ENCODE measurements at regions not wholly inside any gene's neighbourhood (a gene's known extent, or its start where the extent isn't known, plus 50 kb on each side); places are given as distances from the start of the nearest gene placed in this dataset.

DNA sequence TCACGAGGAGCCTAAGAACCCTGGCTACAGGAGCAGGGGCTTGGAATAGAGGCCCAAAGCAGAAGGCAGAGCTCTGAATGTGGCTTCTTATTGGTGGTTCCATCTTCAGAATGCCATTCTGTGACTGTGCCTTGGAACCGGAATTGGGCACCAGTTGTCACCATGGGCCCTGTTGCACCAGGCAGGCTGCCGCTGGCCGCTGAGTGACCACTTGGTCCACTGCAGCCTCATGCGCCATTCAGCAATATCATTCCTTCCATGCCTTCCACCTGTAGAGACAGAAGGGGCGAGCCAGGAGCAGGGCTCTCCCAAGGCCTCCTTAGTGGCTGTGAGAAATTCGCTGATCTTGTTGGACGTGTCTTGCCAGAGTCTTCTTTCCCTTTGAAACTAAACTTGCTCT is 270.3 kb upstream of the CHD6 start:
- no peak for DNase-seq

GRCh38 chr20:41887500-41887899 is 269.3 kb upstream of the CHD6 start:
- no peak for DNase-seq

DNA sequence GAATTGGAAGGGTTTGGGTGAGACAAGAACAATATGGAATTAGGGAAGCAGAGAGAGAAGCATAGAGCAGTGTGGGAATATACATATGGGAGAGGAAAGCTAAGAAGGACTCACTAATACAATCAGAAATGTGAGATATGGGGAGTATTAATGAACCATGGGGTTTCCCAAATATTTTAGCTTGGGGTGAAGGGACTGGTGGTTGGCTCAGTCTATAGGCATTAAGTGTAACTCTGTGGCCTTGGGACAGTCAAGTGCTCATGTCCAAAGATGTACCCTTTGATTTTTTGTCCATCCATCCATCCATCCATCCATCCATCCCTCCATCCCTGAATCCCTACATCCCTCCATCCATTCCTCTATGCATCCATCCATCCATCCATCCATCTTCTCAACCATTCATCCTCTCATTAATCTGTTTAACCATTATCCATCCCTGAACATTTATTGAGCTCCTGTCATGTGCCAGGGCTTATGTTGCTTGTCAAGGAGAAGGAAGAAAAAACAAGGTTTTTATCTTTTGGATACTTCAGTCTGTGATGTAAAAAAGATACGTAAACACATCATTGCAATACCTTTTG is 263.4 kb upstream of the CHD6 start:
- DNase-seq, result no peak

- DNase-seq, result no peak
Measured at GRCh38 chr20:41879123-41879522, 260.9 kb upstream of the CHD6 start.

- no peak for DNase-seq
Measured at GRCh38 chr20:41877911-41878310, 259.7 kb upstream of the CHD6 start.

GRCh38 chr20:41874658-41875057 is 256.5 kb upstream of the CHD6 start:
- DNase-seq, result no peak

GRCh38 chr20:41872930-41873329 is 254.8 kb upstream of the CHD6 start:
- DNase-seq, result no peak

DNA sequence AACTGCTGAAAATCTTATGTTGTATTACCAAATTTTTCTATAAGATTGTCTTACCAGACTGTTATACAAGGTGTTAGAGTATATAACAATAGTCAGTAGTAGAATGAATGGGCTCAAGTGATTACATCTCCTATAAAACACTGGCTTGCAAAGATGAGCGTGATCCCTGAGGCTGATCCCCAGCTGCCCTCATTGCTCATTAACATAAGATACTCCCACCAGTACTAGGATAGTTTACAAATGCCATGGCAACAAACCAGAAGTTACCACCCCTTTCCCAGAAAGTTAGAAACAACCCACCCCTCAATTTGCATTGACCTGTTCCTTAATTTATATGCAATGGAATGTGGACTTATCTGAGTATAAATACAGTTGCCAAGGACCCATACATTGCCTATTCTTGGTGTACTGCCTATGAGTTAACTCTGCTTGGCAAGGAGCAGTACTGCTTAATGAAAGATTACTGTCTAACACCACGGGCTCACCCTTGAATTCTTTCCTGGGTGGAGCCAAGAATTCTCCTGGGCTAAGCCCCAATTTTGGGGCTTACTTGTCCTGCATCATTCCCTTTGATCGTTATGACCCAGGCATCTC is 252.8 kb upstream of the CHD6 start:
- DNase-seq, result no peak

DNA sequence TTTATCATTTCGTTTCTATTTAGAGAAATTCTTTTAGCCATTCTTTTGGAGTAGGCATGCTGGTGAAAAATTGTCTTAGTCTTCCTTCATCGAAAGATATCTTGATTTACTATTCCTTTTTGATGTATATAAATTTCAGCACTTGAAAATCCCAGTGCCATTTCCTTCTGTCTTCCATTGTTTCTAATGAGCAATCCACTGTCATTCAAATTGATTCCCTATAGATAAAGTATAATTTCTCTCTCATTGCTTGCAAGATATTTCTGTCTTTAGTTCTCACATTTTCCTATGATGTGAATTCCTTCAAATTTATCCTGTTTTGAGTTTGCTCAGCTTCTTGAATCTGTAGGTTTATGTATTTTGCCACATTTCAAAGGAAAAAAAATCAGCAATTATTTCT is 251.1 kb upstream of the CHD6 start:
- DNase-seq, result no peak

DNA sequence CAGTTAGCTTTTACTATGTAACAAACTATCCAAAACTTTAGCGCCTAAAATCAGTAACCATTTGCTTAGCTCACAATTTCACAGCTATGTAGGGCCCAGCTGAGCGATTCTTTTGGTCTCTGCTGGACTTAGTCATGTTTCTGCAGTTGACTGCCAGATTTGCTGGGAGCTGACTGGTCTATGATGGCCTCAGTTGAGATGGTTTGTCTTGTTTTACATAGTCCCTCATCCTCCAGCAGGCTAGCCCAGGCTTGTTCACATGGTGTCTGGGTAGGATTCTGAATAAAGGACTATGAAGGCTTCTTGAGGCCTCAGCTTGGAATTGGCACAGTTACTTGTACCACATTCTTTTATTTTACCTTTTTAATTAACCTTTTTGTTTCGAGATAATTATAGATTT is 247.8 kb upstream of the CHD6 start:
- DNase-seq, result no peak

- peak in 1 of 56 donors; percentile 3 for DNase-seq
Measured at GRCh38 chr20:41862476-41862875, 244.3 kb upstream of the CHD6 start.

DNA sequence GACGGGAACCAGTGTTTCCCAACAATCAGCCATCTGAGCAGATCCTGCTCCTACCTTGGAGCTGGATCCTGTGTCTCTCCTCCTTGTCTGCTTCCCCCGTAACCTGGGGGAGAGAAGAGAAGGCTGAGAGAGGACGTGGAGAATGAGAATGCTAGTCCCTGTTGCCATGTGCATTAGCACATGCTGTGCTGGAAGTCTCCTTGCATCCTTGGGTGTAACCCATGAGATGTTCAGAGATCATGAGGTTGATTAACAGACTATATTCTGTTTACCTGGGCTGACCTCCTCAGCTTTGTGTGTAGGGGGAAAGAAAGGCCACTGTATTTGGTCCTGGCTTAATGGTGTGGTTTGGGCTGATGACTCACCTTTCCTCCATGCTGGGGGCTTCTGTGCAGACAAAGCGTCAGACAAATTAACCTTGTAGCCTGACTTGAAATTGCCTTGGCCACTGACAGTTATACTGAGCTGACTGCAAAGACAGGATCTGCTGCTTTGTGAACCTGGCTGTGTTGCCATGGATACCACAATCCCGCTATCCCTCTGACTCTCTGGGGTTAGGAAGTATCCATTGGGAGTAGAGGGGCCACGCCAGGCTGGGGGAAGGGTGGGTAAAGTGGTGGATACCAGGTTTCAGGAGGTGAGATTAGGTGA is 243.7 kb upstream of the CHD6 start:
- DNase-seq, result no peak

DNA sequence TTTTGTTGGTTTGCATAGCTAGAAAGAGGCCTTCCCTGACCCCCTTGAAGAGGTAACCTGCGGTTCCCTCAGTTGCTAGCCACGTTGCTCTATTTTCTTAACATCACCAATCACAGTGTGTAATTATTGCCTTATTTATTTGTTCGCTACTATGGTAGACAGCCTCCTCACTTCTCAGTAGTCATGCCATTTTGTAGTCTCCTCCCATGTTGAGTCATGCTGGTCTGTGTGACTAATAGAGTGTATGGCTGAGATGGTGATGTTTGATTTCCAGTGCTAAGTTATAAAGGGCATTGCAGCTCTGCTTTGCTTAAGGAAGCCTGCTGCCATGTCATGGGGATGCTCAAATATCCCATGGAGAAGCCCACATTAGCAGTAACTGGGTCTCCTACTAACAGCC is 236.6 kb upstream of the CHD6 start:
- no peak for DNase-seq

DNA sequence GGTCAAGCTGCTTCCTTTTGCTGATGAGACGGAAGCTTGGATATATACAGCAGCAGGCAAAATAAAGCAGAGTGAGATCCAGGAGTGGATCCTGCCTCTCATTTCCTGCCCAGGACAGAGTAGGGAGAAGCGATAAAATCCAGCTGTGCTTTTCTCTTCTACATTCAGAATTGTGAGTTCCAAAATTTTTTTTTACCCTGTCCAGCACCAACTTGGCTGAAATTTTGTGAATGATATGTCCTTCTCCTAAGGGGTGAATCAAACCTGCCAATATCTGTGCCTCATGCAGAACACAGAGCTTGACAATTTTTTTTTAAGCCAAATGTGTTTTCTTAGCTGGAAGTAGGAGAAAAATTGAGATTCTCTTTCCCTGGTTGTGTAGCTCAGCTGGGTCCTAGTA is 235.6 kb upstream of the CHD6 start:
- DNase-seq, result no peak

DNA sequence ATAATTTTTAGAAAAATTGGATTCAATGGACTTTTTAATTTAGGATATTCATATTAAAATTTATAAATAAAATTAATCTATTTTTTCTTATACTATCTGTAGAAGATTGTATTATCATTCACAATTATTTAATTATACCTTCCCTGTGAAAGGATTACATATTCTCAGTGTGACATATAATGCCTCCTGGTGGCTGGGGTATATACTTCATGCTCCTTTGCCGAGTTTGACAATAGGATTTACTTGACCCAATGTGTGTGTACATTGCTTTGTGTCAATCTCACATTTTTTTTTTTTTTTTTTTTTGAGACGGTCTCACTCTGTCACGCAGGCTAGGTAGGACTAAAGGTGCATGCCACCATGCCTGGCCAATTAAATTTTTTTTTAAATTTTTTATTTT is 230.0 kb upstream of the CHD6 start:
- no peak for DNase-seq

- DNase-seq, result peak in 13 of 56 donors; percentile 2 to 62 (median 33)
Measured at GRCh38 chr20:41837669-41838224, 219.6 kb upstream of the CHD6 start.

DNA sequence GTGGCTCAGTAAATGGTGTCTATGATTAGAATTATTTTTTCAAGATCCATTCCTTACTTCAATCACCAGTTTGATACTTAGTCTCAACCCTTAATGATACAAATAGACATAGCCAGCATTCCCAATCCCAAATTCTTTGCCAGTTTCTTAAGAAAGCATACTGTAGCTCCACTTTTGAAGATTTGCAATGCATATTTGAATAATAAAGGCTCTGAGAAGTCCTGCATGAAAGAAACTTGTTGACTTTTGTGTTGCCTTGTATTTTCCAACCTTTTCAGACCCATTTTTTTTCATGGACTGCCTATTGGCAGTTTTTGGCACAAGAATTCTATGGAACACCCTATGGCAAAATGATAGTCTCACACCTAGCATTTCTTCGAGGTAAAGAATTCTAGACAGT is 215.6 kb upstream of the CHD6 start:
- no peak for DNase-seq

- no peak for DNase-seq
Measured at GRCh38 chr20:41830702-41831101, 212.5 kb upstream of the CHD6 start.

DNA sequence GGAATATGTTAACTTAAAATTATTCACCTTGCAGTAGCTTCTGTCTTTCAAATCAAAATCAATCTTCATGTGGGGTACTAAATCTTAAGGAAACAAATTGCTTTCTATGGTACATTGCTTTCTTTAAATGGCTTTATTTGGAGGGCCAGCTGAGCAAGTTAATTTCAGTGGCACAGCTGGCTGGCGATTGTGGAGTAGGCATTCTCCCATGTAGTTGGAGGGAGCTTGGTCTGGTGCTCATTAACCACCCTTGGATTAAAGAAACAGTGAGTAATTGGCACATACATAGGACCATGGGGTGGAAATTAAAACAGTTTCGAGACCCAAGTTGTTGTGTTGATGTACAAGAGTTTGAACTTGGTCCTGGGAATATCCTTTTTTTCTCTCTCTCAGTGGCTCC is 201.3 kb upstream of the CHD6 start:
- DNase-seq, result no peak

GRCh38 chr20:41818991-41819390 is 200.8 kb upstream of the CHD6 start:
- peak in 24 of 56 donors; percentile 1 to 72 (median 23) for DNase-seq

DNA sequence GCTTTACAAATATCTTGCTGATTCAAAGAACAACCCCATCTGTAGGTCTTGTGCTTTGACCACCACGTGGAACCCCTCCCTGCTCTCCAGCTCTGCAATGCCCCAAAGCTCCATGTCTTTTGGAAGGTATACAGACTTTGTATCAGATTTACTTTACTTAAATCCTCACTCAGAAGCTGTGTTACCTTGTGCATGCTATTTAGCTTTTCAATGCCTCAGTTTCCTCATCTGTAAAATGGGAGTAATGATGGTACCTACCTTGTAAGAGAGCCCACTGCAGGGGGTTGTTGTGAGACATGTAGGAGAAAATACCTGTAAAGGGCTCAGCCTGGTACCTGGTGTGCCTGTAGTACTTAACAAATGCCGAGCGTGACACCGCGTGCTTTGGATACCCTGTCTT is 200.2 kb upstream of the CHD6 start:
- DNase-seq, result no peak

- DNase-seq, result no peak
Measured at GRCh38 chr20:41811456-41811855, 193.3 kb upstream of the CHD6 start.

- DNase-seq, result no peak
Measured at GRCh38 chr20:41800040-41800439, 181.9 kb upstream of the CHD6 start.
